ENCODE measurements at regions not wholly inside any gene's neighbourhood (a gene's known extent, or its start where the extent isn't known, plus 50 kb on each side); places are given as distances from the start of the nearest gene placed in this dataset.

DNA sequence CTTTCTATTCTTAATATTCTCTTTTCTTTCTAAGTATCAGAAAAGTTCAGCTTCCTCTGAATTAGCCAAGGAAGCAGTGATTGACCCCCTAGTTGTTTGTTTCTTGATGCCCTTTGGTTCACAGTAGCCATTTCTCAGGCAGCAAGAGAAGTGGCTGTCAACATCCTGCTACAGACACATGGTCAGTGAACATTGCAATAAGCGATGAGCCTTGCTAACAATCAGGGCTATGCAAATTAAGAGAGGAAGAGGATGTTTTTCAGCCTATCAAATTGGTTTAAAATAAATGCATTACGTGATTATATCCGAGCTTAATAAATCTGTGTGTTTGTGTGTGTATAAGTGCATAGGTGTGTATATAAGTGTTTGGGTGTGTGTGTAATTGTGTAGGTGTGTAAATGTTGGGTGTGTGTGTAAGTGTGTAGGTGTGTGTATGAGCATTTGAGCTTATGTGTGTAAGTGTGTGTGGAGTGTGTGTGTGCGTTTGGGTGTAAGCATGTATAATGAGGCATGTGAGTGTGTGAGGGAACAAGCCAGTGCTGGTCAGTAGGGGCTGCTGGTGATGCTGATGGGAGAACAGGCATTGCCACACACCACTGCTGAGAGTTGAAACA lies 78.1 kb upstream of the XCR1 start:
- H3K27ac Mint-ChIP-seq: peak overlapping the region; percentile 10
- H3K4me3 Mint-ChIP-seq: no peak overlapping the region
- intact Hi-C loops (cut with micrococcal nuclease): no loop called here
- H3K36me3 Mint-ChIP-seq (ENCODE audit: low read depth): peaks cover 6% of the 10 kb centered on the region
- no peaks in the 10 kb centered on the region for H3K27me3 Mint-ChIP-seq
- H3K4me1 Mint-ChIP-seq (ENCODE audit: low read depth): peaks cover 69% of the 10 kb centered on the region
- H3K9me3 Mint-ChIP-seq: no peaks in the 10 kb centered on the region

DNA sequence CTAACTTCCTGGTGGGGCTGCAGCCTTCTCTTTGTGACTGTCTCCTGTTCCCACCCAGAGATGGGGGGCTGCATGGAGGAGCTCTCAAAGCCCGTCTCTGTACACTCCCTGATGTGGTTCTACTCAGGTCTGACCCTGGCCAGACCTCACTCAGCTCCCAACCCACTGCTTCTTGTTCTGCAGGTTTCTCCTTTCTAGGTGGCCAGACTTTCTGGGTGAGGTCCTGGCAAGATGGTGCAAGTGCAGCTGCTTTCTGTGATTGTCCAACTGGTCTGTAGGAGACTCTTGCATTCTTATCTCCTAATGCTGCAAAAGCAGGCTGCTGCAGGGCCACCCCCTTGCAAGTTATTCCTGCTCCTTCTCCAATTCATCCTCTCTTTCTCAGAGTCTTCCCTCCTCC lies 77.4 kb upstream of the XCR1 start:
- H3K27me3 Mint-ChIP-seq: no peaks in the 10 kb centered on the region
- peaks cover 69% of the 10 kb centered on the region for H3K4me1 Mint-ChIP-seq (ENCODE audit: low read depth)
- intact Hi-C loops (cut with micrococcal nuclease): no loop called here
- no peak overlapping the region for H3K4me3 Mint-ChIP-seq
- H3K27ac Mint-ChIP-seq: peak overlapping the region; percentile 10
- H3K36me3 Mint-ChIP-seq (ENCODE audit: low read depth): peaks cover 6% of the 10 kb centered on the region
- H3K9me3 Mint-ChIP-seq: no peaks in the 10 kb centered on the region

DNA sequence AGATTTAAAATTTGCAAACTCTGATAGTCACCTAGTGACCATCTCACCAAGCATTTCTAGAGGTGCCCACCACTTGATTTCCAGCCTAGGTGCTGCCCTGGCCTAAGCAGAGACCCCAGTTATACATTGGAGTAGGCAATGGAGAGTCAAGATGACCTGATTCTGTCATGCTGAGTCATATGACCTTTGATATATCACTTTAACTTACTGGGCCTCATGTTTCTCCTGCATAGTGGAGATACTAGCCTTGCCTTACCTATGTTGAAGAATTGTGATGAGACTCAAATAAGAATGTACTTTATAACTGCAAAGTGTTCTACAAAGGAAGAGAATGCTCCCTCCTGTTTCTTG lies 75.5 kb upstream of the XCR1 start:
- H3K27me3 Mint-ChIP-seq: no peaks in the 10 kb centered on the region
- H3K4me1 Mint-ChIP-seq (ENCODE audit: low read depth): peaks cover 67% of the 10 kb centered on the region
- no peak overlapping the region for H3K27ac Mint-ChIP-seq
- intact Hi-C loops (cut with micrococcal nuclease): no loop called here
- peaks cover 6% of the 10 kb centered on the region for H3K36me3 Mint-ChIP-seq (ENCODE audit: low read depth)
- H3K4me3 Mint-ChIP-seq: no peak overlapping the region
- no peaks in the 10 kb centered on the region for H3K9me3 Mint-ChIP-seq

DNA sequence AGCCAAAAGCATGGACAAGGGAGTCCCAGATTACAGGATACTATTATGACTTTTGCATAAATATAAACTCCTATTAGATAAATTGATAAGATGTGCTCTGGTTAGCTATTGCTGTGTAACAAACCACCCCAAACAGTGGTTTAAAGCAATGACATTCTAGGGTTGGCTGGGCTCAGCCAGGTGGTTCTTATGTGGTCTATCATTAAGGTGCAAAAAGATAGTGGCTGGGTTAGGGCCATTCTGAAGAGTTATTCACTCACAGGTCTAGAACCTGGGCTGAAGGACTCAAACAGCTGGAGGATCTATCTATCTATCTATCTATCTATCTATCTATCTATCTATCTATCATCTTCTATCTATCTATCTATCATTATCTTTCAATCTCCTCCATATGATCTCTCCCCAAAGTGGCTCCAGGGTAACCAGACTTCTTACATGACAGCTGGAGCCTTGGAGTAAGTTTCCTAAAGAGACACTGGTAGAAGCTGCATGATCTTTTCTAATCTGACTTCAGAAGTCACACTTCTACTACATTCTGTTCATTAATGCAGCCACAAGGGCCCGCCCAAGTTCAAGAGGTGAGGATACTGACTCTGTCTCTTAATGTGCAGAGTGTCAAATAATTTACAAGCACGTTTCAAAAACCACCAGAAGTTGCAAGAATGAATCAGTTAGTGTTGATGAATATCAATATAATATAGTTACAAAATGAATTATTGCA lies 74.9 kb upstream of the XCR1 start:
- no peak overlapping the region for H3K4me3 Mint-ChIP-seq
- no peaks in the 10 kb centered on the region for H3K9me3 Mint-ChIP-seq
- H3K36me3 Mint-ChIP-seq (ENCODE audit: low read depth): peaks cover 6% of the 10 kb centered on the region
- H3K4me1 Mint-ChIP-seq (ENCODE audit: low read depth): peaks cover 69% of the 10 kb centered on the region
- H3K27ac Mint-ChIP-seq: peak overlapping the region; percentile 100
- H3K27me3 Mint-ChIP-seq: no peaks in the 10 kb centered on the region
- intact Hi-C loops (cut with micrococcal nuclease): no loop called here

DNA sequence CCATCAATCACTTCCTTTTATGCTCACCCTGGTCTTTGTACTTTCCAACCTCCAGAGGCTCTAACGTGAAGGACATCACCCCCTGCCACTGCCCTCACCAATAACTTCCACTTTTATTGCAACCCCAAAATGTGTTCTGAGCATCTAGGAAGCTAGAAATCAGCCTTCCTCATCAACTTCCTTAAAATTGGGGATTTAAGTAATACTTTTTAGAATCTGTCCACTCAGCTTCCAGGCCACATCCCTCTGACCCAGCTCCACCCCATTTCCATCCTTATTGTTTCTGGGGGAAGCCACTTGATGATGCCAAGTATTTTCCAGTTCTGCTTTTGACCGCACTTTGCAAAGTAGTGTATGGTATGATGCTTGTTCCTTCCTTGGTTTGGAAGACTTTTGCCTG lies 73.5 kb upstream of the XCR1 start:
- Mint-ChIP-seq H3K36me3 (ENCODE audit: low read depth) (peaks cover 6% of the 10 kb centered on the region), H3K4me3 (peak overlapping the region; percentile 23), H3K9me3 (no peaks in the 10 kb centered on the region), H3K27me3 (no peaks in the 10 kb centered on the region), H3K27ac (peak overlapping the region; percentile 100), H3K4me1 (ENCODE audit: low read depth) (peaks cover 83% of the 10 kb centered on the region)
- intact Hi-C loops (cut with micrococcal nuclease): loop anchor here (1.0 kb wide), 1 partner anchor 12 kb away; no protein-coding TSS in a partner anchor

DNA sequence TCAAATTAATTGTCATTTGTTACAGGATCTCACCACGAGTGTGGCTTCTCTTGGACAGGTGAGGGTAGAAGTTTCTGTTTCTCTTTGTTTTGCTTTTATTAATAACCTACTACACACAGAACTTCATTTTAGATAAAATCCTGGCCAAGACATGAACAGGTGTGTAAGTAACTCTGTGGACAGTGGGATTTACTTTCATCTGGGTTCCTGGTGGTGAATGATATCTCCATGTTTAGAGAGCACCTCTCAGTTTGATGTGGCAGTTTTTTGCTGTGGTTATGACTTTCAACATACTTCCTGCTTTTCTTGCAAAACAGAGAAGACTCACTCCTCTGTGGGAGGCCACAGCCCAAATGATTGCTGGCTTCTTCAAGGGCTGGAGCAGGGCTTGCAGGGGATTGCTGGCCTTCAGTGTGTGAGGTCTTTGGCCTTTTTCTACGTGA lies 71.1 kb upstream of the XCR1 start:
- Mint-ChIP-seq H3K27ac (peak overlapping the region; percentile 100), H3K4me3 (peak overlapping the region; percentile 52), H3K9me3 (no peaks in the 10 kb centered on the region), H3K4me1 (ENCODE audit: low read depth) (peaks cover 90% of the 10 kb centered on the region), H3K36me3 (ENCODE audit: low read depth) (peaks cover 6% of the 10 kb centered on the region), H3K27me3 (no peaks in the 10 kb centered on the region)
- intact Hi-C loops (cut with micrococcal nuclease): no loop called here

DNA sequence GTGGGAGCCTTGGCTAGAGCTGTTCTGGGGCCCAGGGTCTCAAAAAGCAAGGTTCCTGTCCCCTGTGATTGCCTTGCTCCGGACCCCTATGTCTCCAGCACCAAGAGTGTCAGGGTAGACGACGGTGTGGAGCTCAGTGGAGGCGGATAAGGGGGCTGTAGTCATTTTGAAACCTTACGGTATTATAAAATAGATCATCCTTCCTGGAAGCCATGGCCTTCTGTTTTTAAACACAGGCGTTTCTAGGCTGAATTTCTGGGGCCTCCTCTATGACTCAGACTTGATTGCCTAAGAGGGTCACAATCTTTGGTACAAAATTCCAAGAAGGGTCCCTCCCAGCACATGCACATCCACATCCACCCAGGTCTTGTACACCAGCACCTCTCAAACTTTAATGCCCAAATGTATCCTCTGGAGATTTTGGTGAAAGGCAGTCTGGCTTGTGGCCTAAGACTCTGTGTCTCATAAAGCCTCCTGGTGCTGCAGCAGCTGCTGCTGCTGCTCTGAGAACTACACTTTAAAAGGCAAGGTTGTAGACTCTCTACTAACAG lies 70.5 kb upstream of the XCR1 start:
- H3K36me3 Mint-ChIP-seq (ENCODE audit: low read depth): peaks cover 6% of the 10 kb centered on the region
- H3K27me3 Mint-ChIP-seq: no peaks in the 10 kb centered on the region
- no peak overlapping the region for H3K4me3 Mint-ChIP-seq
- intact Hi-C loops (cut with micrococcal nuclease): loop anchor here (1.0 kb wide), 1 partner anchor 8 kb away; no protein-coding TSS in a partner anchor
- H3K9me3 Mint-ChIP-seq: no peaks in the 10 kb centered on the region
- H3K27ac Mint-ChIP-seq: peak overlapping the region; percentile 100
- peaks cover 96% of the 10 kb centered on the region for H3K4me1 Mint-ChIP-seq (ENCODE audit: low read depth)

DNA sequence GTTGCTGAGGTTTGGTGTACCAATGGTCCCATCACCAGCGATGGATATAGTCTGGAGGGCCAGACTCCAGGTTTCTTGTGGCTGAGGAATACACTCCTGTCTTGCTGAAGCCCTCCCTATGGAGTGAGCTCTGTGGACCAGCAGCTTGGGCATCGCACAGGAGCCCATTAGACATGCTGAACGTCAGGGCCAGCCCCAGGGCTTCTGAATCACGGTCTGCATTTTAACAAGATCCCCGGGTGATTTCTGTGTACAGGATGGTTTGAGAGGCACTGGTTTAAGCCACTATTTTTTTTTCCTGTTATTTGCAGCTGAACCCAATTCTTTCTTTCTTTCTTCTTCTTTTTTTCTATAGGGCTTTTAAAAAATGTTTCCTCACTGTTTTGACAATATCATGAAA lies 69.5 kb upstream of the XCR1 start:
- Mint-ChIP-seq H3K4me3 (peak overlapping the region; percentile 7), H3K4me1 (ENCODE audit: low read depth) (peaks cover 98% of the 10 kb centered on the region), H3K36me3 (ENCODE audit: low read depth) (no peaks in the 10 kb centered on the region), H3K27me3 (no peaks in the 10 kb centered on the region), H3K27ac (peak overlapping the region; percentile 100), H3K9me3 (no peaks in the 10 kb centered on the region)
- intact Hi-C loops (cut with micrococcal nuclease): loop anchor here (1.0 kb wide), 1 partner anchor 7 kb away; no protein-coding TSS in a partner anchor

DNA sequence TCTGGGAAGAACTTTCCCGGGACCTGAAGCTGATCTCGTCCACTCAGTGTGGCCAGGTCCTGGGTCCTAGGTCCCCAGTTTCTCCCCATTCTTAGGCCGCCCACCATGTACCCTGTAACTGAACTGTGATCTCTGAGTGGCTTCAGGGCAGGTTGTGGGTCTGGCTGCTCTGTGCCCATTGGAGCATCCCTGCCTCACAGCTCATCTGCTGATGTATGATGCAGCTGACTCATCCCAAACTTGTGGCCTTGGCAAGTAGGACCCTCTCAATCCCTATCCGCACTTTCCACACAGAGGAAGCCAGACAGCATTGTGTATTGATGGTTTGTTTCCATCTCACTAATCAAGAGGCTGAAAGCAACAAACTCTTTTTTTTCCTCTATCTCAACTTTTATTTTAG lies 69.1 kb upstream of the XCR1 start:
- no peaks in the 10 kb centered on the region for H3K9me3 Mint-ChIP-seq
- H3K27me3 Mint-ChIP-seq: no peaks in the 10 kb centered on the region
- H3K4me1 Mint-ChIP-seq (ENCODE audit: low read depth): peaks cover 98% of the 10 kb centered on the region
- intact Hi-C loops (cut with micrococcal nuclease): no loop called here
- H3K27ac Mint-ChIP-seq: peak overlapping the region; percentile 100
- H3K4me3 Mint-ChIP-seq: no peak overlapping the region
- H3K36me3 Mint-ChIP-seq (ENCODE audit: low read depth): no peaks in the 10 kb centered on the region

DNA sequence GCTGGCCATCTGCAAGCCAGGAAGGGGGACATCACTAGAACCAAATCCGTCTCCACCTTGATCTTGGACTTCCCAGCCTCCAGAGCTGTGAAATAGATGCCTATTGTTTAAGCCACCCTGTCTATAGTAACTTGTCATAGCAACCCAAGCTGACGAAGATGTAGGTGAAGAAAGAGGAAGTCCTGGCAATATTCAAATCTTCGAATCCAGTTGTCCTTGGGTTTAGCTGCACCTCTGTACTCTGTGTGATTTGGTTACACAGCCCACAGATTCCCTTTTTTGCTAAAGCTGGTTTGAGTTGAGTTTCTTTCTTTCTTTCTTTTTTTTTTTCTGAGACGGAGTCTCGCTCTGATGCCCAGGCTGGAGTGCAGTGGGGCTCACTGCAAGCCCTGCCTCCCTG lies 68.0 kb upstream of the XCR1 start:
- H3K4me3 Mint-ChIP-seq: peak overlapping the region; percentile 9
- no peaks in the 10 kb centered on the region for H3K36me3 Mint-ChIP-seq (ENCODE audit: low read depth)
- no peaks in the 10 kb centered on the region for H3K9me3 Mint-ChIP-seq
- no peaks in the 10 kb centered on the region for H3K27me3 Mint-ChIP-seq
- intact Hi-C loops (cut with micrococcal nuclease): no loop called here
- H3K4me1 Mint-ChIP-seq (ENCODE audit: low read depth): peaks cover 99% of the 10 kb centered on the region
- H3K27ac Mint-ChIP-seq: peak overlapping the region; percentile 100

DNA sequence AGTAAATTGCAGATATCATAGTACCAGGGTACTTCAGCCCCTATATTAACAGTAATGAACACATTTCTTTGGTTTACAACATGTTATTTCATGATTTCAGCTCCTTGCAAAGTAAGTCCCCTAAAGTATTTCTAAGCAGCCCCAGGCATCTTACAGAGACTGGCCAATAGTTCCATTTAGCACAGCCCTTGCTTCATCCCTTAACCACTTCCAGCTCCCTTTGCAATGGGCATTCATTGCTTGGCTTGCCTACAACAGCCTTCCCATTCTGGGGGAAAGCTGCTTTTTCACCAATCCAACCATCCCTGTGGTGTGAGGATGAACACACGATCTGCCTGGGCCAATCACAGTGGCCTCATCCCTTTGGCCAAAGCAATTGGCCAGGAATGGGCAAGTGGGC lies 67.2 kb upstream of the XCR1 start:
- H3K4me3 Mint-ChIP-seq: no peak overlapping the region
- H3K27me3 Mint-ChIP-seq: no peaks in the 10 kb centered on the region
- intact Hi-C loops (cut with micrococcal nuclease): no loop called here
- H3K9me3 Mint-ChIP-seq: no peaks in the 10 kb centered on the region
- peaks cover 99% of the 10 kb centered on the region for H3K4me1 Mint-ChIP-seq (ENCODE audit: low read depth)
- H3K36me3 Mint-ChIP-seq (ENCODE audit: low read depth): no peaks in the 10 kb centered on the region
- peak overlapping the region; percentile 100 for H3K27ac Mint-ChIP-seq

DNA sequence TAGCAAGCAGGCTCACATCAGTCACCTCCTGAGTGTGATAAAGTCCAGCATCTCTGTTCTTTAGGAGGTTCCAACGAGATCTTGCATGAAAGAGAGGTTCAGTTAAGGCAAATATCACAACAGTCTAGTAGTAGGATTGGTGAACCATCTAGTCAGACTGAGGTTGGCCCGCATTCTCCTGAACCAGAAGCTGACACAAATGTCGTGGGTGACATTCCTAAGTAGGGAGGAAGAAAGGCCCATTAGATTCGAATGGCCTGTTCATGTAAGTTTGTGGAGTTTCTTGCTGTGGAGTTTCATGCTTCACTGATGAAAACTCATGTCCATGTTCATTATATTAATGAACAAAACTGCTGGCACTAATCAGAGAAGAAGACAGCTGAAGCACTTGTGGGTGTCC lies 66.7 kb upstream of the XCR1 start:
- H3K27me3 Mint-ChIP-seq: no peaks in the 10 kb centered on the region
- H3K4me1 Mint-ChIP-seq (ENCODE audit: low read depth): peaks cover 99% of the 10 kb centered on the region
- H3K27ac Mint-ChIP-seq: peak overlapping the region; percentile 100
- H3K4me3 Mint-ChIP-seq: no peak overlapping the region
- intact Hi-C loops (cut with micrococcal nuclease): no loop called here
- no peaks in the 10 kb centered on the region for H3K36me3 Mint-ChIP-seq (ENCODE audit: low read depth)
- no peaks in the 10 kb centered on the region for H3K9me3 Mint-ChIP-seq

DNA sequence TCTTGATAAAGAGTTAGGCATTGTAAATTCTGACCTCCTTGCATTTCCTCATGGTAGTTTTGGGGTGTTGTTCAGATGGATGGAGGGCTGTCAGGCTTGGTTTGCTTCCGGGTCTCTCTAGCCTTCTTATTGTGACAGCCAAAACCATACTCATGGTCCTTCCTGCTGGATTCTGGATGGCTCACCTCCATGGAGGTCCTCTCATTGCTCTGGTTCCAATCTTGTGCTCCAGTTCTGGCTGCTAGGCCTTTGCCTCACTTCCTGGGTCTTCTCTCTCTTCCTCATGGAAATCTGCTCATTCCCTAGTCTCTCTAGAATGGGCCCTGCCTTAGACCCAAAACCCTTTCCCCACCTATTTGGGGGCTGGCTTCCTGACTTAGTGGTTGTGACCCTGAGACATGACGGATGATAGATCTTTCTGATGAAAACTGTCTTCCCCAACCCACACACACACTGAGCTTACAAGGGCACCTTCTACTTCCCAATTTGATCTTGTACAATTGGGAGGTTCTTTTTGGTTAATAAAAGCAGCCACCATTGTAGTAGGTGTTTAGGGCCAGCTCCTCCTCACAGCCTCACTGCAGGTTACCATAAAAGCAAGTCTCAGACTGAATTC lies 66.2 kb upstream of the XCR1 start:
- Mint-ChIP-seq H3K27ac (peak overlapping the region; percentile 100), H3K9me3 (no peaks in the 10 kb centered on the region), H3K4me3 (no peak overlapping the region), H3K4me1 (ENCODE audit: low read depth) (peaks cover 100% of the 10 kb centered on the region), H3K36me3 (ENCODE audit: low read depth) (no peaks in the 10 kb centered on the region), H3K27me3 (no peaks in the 10 kb centered on the region)
- intact Hi-C loops (cut with micrococcal nuclease): no loop called here

DNA sequence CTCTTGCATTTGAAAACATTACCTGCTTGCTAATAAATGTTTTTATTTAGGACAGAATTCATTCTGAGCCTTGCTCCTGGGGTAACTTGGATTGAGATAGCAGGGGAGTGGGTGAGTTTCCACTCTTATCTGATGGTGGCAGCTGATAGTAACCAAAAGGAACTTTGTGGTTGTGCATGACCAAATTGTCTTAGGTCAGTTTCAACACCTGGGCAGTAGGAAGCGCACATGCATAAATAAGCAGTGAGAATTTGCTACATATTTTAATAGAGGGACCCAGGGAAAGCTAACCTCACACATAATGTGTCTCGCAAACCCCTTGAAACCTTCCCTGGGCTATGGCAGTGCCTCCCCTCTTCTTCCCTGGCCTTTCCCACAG lies 65.4 kb upstream of the XCR1 start:
- no peaks in the 10 kb centered on the region for H3K27me3 Mint-ChIP-seq
- no peaks in the 10 kb centered on the region for H3K36me3 Mint-ChIP-seq (ENCODE audit: low read depth)
- intact Hi-C loops (cut with micrococcal nuclease): no loop called here
- no peaks in the 10 kb centered on the region for H3K9me3 Mint-ChIP-seq
- peak overlapping the region; percentile 100 for H3K27ac Mint-ChIP-seq
- H3K4me1 Mint-ChIP-seq (ENCODE audit: low read depth): peaks cover 98% of the 10 kb centered on the region
- no peak overlapping the region for H3K4me3 Mint-ChIP-seq
